ENCODE measurements at regions not wholly inside any gene's neighbourhood (a gene's known extent, or its start where the extent isn't known, plus 50 kb on each side); places are given as distances from the start of the nearest gene placed in this dataset.

- intact Hi-C loops (cut with DNase I), result no loop called here
- peak in 2 of 5 donors; percentile 20 to 33 for DNase-seq
- peak; percentile 49 for TF ChIP-seq CTCF (IDR thresholded peaks at IDR 0.05; ENCODE audit: borderline replicate concordance, extremely low read depth, insufficient read depth)
- Histone ChIP-seq H3K36me3 (ENCODE audit: control insufficient read depth in 2 of 3, insufficient read depth in 3 of 3, low read length in 3 of 3) (no peaks in the 10 kb centered on the region), H3K4me3 (ENCODE audit: low read length in 3 of 3) (no peak overlapping the region), H3K9me3 (ENCODE audit: control insufficient read depth in 2 of 3, insufficient read depth in 1 of 3, low read length in 3 of 3) (peaks cover 0 to 14% (median 0%) of the 10 kb centered on the region in 3 donors), H3K4me1 (ENCODE audit: control insufficient read depth in 2 of 3, insufficient read depth in 2 of 3, low read depth in 1 of 3, low read length in 3 of 3) (no peaks in the 10 kb centered on the region), H3K27me3 (ENCODE audit: control insufficient read depth, insufficient read depth, low read length) (no peaks in the 10 kb centered on the region), H3K27ac (ENCODE audit: low read depth in 2 of 2, low read length in 2 of 2) (no peak overlapping the region), H3K9ac (ENCODE audit: low read length in 3 of 3) (no peak overlapping the region)
- no peak for FAIRE-seq
Measured at GRCh38 chr11:79708319-79708932, 267.6 kb upstream of the TENM4 start.

GRCh38 chr11:79705648-79706047 is 264.8 kb upstream of the TENM4 start:
- H3K36me3 ChIP-seq (ENCODE audit: control insufficient read depth in 2 of 3, insufficient read depth in 3 of 3, low read length in 3 of 3), result no peaks in the 10 kb centered on the region
- FAIRE-seq (peak; percentile 19), DNase-seq (no peak)
- no peak for TF ChIP-seq CTCF (IDR thresholded peaks at IDR 0.05; ENCODE audit: borderline replicate concordance, extremely low read depth, insufficient read depth)
- H3K4me3 ChIP-seq (ENCODE audit: low read length in 3 of 3), result no peak overlapping the region
- no peaks in the 10 kb centered on the region for H3K4me1 ChIP-seq (ENCODE audit: control insufficient read depth in 2 of 3, insufficient read depth in 2 of 3, low read depth in 1 of 3, low read length in 3 of 3)
- H3K9me3 ChIP-seq (ENCODE audit: control insufficient read depth in 2 of 3, insufficient read depth in 1 of 3, low read length in 3 of 3), result peaks cover 0 to 7% (median 3%) of the 10 kb centered on the region in 3 donors
- no peak overlapping the region for H3K27ac ChIP-seq (ENCODE audit: low read depth in 2 of 2, low read length in 2 of 2)
- no peak overlapping the region for H3K9ac ChIP-seq (ENCODE audit: low read length in 3 of 3)
- intact Hi-C loops (cut with DNase I), result no loop called here
- no peaks in the 10 kb centered on the region for H3K27me3 ChIP-seq (ENCODE audit: control insufficient read depth, insufficient read depth, low read length)

DNA sequence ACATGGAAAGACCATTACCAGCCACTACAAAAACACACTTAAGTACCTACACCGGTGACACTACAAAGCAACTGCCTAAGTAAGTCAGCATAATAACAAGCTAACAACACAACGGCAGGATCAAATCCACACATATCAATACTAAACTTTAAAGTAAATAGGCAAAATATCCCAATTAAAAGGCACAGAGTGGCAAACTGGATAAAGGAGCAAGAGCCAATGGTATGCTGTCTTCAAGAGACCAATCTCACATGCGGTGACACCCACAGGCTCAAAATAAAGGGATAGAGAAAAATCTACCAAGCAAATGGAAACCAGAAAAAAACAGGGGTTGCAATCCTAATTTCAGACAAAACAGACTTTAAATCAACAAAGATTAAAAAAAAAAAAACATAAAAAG is 261.5 kb upstream of the TENM4 start:
- Histone ChIP-seq H3K4me1 (ENCODE audit: control insufficient read depth in 2 of 3, insufficient read depth in 2 of 3, low read depth in 1 of 3, low read length in 3 of 3) (no peaks in the 10 kb centered on the region), H3K27ac (ENCODE audit: low read depth in 2 of 2, low read length in 2 of 2) (no peak overlapping the region), H3K27me3 (ENCODE audit: control insufficient read depth, insufficient read depth, low read length) (no peaks in the 10 kb centered on the region), H3K36me3 (ENCODE audit: control insufficient read depth in 2 of 3, insufficient read depth in 3 of 3, low read length in 3 of 3) (no peaks in the 10 kb centered on the region), H3K9ac (ENCODE audit: low read length in 3 of 3) (no peak overlapping the region), H3K9me3 (ENCODE audit: control insufficient read depth in 2 of 3, insufficient read depth in 1 of 3, low read length in 3 of 3) (peaks cover 0 to 7% (median 3%) of the 10 kb centered on the region in 3 donors), H3K4me3 (ENCODE audit: low read length in 3 of 3) (no peak overlapping the region)
- intact Hi-C loops (cut with DNase I), result no loop called here
- FAIRE-seq, result no peak
- no peak for TF ChIP-seq CTCF (IDR thresholded peaks at IDR 0.05; ENCODE audit: borderline replicate concordance, extremely low read depth, insufficient read depth)
- no peak for DNase-seq

DNA sequence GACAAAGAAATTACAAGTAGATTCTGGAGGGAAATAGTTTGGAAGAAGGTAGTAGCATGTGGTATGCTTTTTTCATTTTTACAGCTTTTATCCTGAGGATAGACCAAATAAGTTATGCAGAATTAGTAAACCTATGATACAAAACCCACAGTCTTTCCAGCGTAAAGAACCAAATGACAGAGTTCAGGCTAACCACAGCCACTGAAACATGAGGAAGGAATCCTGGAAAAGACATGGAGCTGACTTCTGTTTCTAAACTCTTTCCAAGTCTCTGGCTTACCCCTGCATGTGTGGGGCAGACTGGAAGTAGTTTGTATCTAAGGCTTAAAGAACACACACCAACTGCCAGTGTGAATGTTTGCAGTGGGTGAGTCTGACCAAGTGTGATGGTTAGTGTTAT is 258.4 kb upstream of the TENM4 start:
- Histone ChIP-seq H3K9ac (ENCODE audit: low read length in 3 of 3) (no peak overlapping the region), H3K36me3 (ENCODE audit: control insufficient read depth in 2 of 3, insufficient read depth in 3 of 3, low read length in 3 of 3) (no peaks in the 10 kb centered on the region), H3K4me1 (ENCODE audit: control insufficient read depth in 2 of 3, insufficient read depth in 2 of 3, low read depth in 1 of 3, low read length in 3 of 3) (no peaks in the 10 kb centered on the region), H3K27me3 (ENCODE audit: control insufficient read depth, insufficient read depth, low read length) (no peaks in the 10 kb centered on the region), H3K4me3 (ENCODE audit: low read length in 3 of 3) (no peak overlapping the region), H3K27ac (ENCODE audit: low read depth in 2 of 2, low read length in 2 of 2) (no peak overlapping the region), H3K9me3 (ENCODE audit: control insufficient read depth in 2 of 3, insufficient read depth in 1 of 3, low read length in 3 of 3) (peaks cover 0 to 7% (median 3%) of the 10 kb centered on the region in 3 donors)
- TF ChIP-seq CTCF (IDR thresholded peaks at IDR 0.05; ENCODE audit: borderline replicate concordance, extremely low read depth, insufficient read depth), result no peak
- DNase-seq, result no peak
- intact Hi-C loops (cut with DNase I), result no loop called here
- FAIRE-seq, result no peak
